HG02943 (cell line): ENCODE measurements at regions not wholly inside any gene's neighbourhood (a gene's known extent, or its start where the extent isn't known, plus 50 kb on each side); places are given as distances from the start of the nearest gene placed in this dataset.

Source experiments
- ATAC-seq: cut with Tn5 transposase; IDR thresholded peaks from one replicate; pipeline ENCODE4 v1.9.1; 2021; ENCODE audit warnings: mild to moderate bottlenecking, low read depth, moderate library complexity; ENCODE audit not compliant: unreplicated experiment

DNA sequence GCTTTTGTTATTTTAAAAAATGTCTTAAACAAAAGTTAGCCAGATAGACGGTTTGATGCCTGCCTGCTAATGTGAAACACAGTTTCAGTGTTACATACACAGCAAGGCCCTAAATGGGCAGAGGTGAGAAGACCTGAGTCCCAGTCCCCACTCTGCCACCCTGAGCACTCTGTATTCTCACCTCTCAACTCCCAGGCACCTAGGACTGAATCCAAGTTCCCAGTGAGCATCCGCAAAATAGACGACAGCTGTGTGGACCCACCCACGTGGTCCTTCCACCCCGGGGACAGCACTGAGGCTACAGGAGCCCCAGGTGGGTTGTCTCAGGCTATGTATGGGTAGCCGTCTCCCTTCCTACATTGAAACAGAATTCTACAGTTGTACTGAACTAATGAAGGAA is 111.5 kb downstream of the RPL27A start:
- no peak for ATAC-seq

GRCh38 chr11:8794677-8795103 is 112.1 kb downstream of the RPL27A start:
- ATAC-seq = no peak

GRCh38 chr11:8796941-8797340 is 114.0 kb upstream of the AKIP1 start:
- no peak for ATAC-seq

GRCh38 chr11:8799273-8799672 is 111.7 kb upstream of the AKIP1 start:
- no peak for ATAC-seq

DNA sequence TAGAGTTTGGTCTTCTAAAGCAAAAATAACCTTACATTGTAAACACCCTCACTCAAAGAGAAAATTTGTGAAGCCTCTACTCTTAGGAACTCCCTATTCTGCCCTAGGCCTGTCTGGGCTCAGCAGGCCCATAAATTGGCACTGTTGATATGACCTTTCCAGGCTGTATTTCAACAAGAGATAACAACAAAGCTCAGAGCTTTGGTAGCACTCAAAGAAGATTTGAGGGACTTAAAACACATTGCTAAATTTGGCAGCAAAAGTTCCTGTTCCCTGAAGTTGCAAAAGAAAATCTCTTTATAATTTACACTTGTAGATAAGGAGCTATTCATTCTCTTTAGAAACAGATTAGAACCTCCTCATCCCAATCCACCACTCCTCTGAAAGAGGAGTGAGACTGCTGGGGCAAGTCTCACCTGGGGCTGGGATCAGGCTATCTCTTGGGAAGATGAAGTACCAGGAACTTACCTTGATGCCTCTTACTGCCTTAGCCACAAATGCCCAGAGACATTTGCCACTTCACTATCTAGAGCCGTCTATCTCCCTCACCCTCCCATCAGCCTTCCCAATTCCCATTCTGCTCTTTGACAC is 110.4 kb upstream of the AKIP1 start:
- ATAC-seq = no peak

DNA sequence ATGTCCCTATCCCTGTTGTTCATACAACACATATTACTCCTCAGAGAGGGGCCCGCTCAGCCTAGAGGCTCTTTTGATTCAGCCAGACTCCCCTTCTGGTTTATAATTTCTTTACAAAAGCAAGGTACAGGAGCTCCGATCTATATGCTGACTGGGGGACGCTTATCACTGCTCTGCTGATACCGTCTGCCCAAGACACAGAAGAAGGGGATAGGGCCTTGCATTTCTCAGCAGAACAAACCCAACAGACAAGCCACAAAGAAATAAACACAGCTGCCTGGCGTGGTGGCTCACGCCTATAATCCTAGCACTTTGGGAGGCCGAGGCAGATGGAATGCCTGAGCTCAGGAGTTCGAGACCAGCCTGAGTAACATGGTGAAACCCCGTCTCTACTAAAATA is 109.9 kb upstream of the AKIP1 start:
- no peak for ATAC-seq

GRCh38 chr11:8802251-8802650 is 108.7 kb upstream of the AKIP1 start:
- no peak for ATAC-seq

DNA sequence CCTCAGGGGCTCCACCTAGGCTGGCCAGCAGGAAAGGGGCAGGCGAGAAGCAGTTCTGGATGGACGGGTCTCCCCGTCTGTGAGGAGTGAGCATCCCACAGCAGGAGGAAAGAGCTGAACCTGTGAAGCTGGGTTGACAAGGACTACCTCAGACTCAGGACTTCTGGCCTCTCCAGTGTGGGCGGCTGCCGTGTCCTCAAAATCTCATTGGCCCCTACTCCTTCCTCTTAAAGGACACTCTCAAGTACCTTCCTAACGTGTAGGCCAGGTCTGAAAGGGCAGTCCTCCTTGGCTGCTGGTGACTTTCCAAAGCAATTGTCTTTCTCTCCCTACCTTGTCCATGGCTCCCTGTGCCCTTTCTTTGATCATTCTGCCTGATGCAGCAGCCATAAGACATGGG is 107.0 kb upstream of the AKIP1 start:
- no peak for ATAC-seq

DNA sequence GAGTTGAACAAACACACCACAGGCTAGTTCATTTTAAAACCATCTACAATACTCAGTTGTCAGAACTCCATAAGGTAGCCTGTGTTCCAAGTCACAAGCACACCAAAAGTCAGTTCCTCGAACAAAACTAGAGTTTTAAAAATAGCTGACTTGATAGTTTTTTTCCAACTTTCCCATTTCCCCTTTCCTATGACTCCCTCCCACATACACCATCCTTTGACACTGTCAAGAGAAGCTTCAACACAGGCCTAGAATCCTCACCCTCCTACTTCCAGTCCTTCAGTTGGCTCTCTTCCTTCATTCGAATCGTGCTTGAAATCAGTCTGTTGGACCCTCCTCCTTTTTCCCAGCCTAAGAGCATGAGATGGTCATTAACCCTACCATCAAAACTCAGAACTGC is 105.7 kb upstream of the AKIP1 start:
- no peak for ATAC-seq

DNA sequence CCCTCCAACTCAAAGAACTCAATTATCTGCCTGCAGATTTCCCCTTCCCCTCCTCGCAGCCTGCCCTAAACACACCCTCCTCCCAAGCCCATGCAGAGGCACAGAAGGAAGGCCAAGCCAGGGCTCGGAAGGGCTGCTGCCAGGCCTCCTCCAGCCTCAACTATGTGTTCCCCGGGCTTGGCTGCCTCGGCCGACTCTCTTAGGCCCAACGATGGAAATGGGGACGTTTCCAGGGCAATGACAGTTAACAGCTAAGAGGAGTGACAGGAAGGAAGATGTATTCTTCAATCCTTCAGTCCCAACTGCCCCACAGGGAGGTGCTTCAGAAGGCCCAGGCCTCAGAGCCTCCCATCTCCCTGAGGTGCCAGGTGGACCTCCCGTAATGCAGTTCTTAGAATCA is 104.0 kb upstream of the AKIP1 start:
- ATAC-seq = no peak

GRCh38 chr11:8807544-8808225 is 103.3 kb upstream of the AKIP1 start:
- ATAC-seq = no peak

GRCh38 chr11:8808226-8808585 is 102.8 kb upstream of the AKIP1 start:
- no peak for ATAC-seq

DNA sequence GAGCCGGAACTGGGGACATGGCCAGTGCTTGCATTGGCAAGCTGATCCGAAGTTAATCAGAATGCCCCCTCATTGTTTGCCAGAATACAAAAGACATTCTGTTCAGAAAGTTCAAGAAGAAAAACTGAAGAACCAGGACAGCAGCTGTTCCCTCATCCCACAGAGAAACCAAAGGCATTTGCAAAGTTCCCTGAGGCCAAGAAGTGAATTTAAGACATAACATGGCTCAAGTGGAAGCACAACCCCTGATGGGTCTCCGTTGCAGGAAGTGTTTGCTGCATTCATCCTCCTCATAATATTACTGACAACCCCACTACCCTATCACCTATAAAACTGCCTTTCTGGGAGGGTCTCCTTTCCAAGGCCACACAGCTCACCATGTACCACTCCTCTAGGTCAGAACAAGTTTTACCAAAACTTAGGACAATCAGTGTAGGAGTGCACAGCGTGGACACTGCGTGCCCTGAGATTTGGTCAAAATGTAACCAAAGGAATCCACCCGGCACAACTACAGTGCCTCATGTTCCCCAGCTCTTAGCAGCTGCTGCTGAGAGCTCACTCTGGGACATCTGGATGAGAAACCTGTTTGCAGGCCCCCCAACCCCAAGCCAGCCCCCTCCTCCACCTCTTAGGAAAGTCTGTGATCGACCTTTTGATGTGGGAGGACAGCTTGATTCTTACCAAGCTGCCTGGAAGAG is 101.6 kb upstream of the AKIP1 start:
- ATAC-seq = no peak

DNA sequence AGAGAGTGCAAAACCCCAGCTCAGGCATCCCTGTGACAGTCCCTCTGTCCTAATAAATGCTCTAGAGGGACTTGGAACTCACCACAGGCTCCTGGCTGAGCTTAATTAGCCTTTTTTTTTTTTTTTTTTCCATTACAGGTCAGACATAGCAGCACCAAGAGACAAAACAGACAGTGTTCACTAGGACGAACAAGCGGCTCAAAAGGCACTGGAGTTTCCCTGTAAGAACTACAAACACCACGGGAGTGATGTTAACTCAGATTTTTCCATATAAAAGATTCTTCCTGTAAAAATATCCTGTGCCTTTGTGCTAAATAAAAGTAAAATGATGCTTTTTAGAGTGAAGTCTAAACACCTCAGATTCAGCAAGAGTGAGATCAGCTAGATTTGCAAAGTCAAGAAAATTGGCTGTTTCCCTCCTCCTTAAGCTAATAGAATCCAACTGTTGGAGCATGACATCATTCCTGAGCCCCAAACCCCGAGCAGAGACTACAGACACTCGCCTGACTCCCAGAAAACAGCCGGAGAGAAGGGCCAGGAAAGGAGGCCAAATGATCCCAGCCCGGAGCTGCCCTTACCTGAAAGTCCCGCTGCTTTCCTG is 101.0 kb upstream of the AKIP1 start:
- no peak for ATAC-seq

DNA sequence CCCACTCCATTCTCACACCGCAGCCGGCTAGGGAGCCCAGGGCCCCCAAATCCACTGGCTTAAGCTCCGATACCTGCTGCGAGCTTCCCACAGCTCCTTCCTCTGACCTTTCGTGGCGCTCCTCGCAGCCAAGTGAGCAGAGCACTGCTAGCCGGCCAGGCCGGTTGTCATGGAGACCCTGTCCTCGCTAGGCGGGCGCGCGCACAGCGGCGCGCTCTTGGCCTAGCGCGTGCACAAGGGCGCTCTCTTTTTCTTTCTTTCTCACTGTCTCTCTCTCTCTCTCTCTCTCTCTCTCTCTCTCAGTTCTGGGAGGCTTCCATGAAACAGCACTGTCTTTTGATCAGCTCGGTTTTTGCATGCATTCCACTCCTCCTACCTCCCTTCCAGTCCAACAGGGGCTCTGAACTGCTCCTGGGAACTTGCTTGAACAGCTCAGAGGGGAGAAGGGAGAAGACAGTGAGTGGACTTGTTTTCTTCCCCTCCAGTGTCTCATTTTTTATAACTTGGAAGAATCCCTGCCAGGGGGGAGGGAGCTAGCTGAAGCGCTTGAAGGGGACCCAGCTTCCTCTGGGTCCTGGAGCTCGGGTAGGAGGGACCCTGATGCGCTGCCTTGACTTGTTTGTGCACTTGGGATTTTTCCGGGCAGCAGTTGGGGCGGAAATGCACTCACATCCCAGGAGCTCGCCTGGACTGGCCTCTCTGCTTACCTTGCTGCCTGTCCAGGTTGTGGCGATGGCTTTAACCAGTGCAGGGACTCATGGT is 100.3 kb upstream of the AKIP1 start:
- no peak for ATAC-seq

DNA sequence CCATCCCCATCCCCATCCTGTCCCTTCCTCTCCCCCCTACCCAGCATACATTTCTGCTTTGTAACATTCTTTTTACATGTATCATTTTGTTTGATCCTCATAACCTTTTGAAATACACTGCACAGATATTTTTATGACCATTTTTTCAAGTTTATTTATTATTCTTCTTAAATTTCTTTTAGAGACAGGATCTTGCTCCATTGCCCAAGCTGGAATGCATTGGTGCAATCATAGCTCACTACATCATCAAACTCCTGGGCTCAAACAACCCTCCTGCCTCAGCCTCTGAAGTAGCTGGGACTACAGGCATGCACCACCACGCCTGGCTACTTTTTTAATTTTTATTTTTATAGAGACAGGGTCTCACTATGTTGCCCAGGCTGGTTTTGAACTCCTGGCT is 99.4 kb upstream of the AKIP1 start:
- ATAC-seq = no peak

GRCh38 chr11:8812438-8812837 is 98.6 kb upstream of the AKIP1 start:
- no peak for ATAC-seq

- no peak for ATAC-seq
These were observed 97.3 kb upstream of the AKIP1 start for GRCh38 chr11:8813658-8814057.

GRCh38 chr11:8814209-8814922 is 96.6 kb upstream of the AKIP1 start:
- ATAC-seq = no peak

DNA sequence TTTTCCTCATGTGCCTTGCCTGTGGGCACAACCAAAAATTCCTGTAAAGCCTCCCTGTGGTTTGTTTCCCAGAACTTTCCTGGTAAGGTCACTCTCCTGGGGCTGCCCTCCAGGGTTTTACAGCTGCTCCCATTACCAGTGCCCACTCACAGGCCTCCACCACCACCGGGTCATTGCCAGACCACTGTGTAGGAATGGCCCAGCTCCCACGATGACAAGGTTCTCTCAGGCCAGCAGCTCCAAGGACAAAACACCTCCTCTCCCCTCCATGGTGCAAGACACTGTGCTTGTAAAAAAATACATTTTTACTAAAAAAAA is 96.1 kb upstream of the AKIP1 start:
- ATAC-seq = no peak

GRCh38 chr11:8818421-8818820 is 92.6 kb upstream of the AKIP1 start:
- no peak for ATAC-seq
